Stomach (tissue), 4 donors: ENCODE measurements at regions not wholly inside any gene's neighbourhood (a gene's known extent, or its start where the extent isn't known, plus 50 kb on each side); places are given as distances from the start of the nearest gene placed in this dataset.

Experiments used
- CTCF ChIP-seq, 7 experiments: fragments of 450-650 bp in 4 of 7; fragments of 200-600 bp in 3 of 7; sonication (generic) in 3 of 7; IDR thresholded peaks; one replicate each; pipeline ENCODE4 v1.5.1; 2016 to 2019; ENCODE audit warnings: antibody characterized with exemption in 7 of 7, control low read depth in 2 of 7, mild to moderate bottlenecking in 1 of 7
- EP300 ChIP-seq: sonication (generic); formaldehyde crosslinking; IDR thresholded peaks from one replicate; pipeline ENCODE4 v1.6.1; 2017; ENCODE audit warnings: antibody characterized with exemption

- no peak for TF ChIP-seq EP300
- TF ChIP-seq CTCF (IDR thresholded peaks at IDR 0.05) = no peak
Measured at GRCh38 chr3:139121513-139122220, 77.0 kb upstream of the PRR23C start.
